ENCODE measurements at regions not wholly inside any gene's neighbourhood (a gene's known extent, or its start where the extent isn't known, plus 50 kb on each side); places are given as distances from the start of the nearest gene placed in this dataset.

DNA sequence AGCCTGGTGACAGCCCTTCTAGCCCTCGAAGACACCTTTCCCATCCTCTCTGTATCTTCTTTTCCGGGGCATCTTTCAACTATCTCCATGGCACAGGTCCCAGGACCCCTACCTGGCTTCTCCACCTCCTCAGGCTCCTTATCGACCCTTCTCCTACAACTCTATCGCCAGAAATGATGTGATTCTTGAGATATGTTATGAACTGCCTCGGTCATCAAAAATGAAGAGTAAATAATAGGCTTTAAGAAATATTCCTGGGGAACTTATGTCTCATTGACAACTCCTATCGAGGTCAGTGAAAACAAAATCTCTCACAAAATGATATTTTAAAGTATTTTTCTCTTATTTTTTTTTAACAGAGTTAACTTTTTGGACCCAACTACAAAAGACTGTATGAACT is 405.5 kb upstream of the SHH start:
- WGBS, 2 donors (ENCODE audit: extremely low coverage in 2 of 2, insufficient read length in 2 of 2, insufficient replicate concordance in 1 of 2), result no CpG with 5 or more reads among the region's 6 CpGs
- H2BK5ac ChIP-seq (ENCODE audit: low read length), result no peak overlapping the region

DNA sequence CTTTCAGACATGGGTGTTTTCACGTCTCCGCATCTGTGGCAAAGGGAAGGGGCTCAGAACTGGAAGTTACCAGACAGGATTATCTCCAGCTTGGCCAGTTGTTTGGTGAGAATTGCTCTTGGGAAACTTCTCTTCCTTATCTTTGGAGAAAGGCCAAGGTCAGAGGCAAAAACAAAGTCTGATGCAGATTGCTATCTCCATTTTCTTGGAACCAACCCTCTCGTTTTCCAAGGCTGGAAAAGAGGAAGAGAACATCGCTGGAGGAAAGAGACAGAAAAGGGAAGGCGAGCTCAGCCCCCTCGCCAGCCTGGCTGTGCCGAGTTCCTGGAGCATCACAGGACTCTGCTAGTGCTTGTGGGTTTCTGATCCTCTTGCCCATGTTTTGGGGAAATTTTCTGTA is 396.8 kb upstream of the SHH start:
- H2AK5ac ChIP-seq (ENCODE audit: low read depth, low read length), result no peak overlapping the region
- no peaks in the 10 kb centered on the region for H3K27me3 ChIP-seq (ENCODE audit: control insufficient read depth in 3 of 3, insufficient read depth in 3 of 3, low read depth in 1 of 3, low read length in 3 of 3)
- no peak overlapping the region for H2BK5ac ChIP-seq (ENCODE audit: low read length)
- no peak overlapping the region for H2BK12ac ChIP-seq (ENCODE audit: low read length)
- H2BK15ac ChIP-seq (ENCODE audit: low read length), result no peak overlapping the region
- H3K18ac ChIP-seq (ENCODE audit: low read length), result no peak overlapping the region
- H2AFZ ChIP-seq (ENCODE audit: low read length), result no peak overlapping the region
- no peak overlapping the region for H3K27ac ChIP-seq (replicated peaks; ENCODE audit: low read length)
- H3K36me3 ChIP-seq (replicated peaks in 1 of 2; ENCODE audit: control insufficient read depth in 2 of 2, insufficient read depth in 2 of 2, low read length in 2 of 2), result no peaks in the 10 kb centered on the region
- H3K79me1 ChIP-seq (ENCODE audit: low read depth, low read length), result no peaks in the 10 kb centered on the region
- no peak overlapping the region for H3K4ac ChIP-seq (ENCODE audit: low read length)
- no peaks in the 10 kb centered on the region for H3K9me3 ChIP-seq (replicated peaks in 1 of 2; ENCODE audit: control insufficient read depth in 2 of 2, insufficient read depth in 1 of 2, low read depth in 1 of 2, low read length in 2 of 2)
- H2BK120ac ChIP-seq (ENCODE audit: low read depth, low read length), result no peak overlapping the region
- no CpG with 5 or more reads among the region's 7 CpGs for WGBS, 2 donors (ENCODE audit: extremely low coverage in 2 of 2, insufficient read length in 2 of 2, insufficient replicate concordance in 1 of 2)
- H4K91ac ChIP-seq (ENCODE audit: low read depth, low read length, poor library complexity), result no peak overlapping the region
- no peak overlapping the region for H3K9ac ChIP-seq (ENCODE audit: low read depth, low read length, poor library complexity)
- no peak overlapping the region for H3K4me2 ChIP-seq (ENCODE audit: insufficient read depth, low read length, poor library complexity, severe bottlenecking)
- no peak overlapping the region for H4K8ac ChIP-seq (ENCODE audit: low read depth, low read length)
- H3K14ac ChIP-seq (ENCODE audit: low read length), result no peak overlapping the region
- H3K23ac ChIP-seq (ENCODE audit: low read depth, low read length, poor library complexity), result no peak overlapping the region
- H3K4me3 ChIP-seq (ENCODE audit: low read length in 2 of 2), result no peak overlapping the region
- no peak for DNase-seq (ENCODE audit: low spot score)
- H3K4me1 ChIP-seq (ENCODE audit: control insufficient read depth in 2 of 2, insufficient read depth in 1 of 2, low read depth in 1 of 2, low read length in 2 of 2), result peaks cover 0 to 2% of the 10 kb centered on the region in 2 donors

More for the DNA sequence above, 405.5 kb upstream of the SHH start:
- Histone ChIP-seq H3K14ac (ENCODE audit: low read length) (no peak overlapping the region), H3K79me1 (ENCODE audit: low read depth, low read length) (no peaks in the 10 kb centered on the region), H3K4me2 (ENCODE audit: insufficient read depth, low read length, poor library complexity, severe bottlenecking) (no peak overlapping the region), H2BK120ac (ENCODE audit: low read depth, low read length) (no peak overlapping the region), H3K27me3 (ENCODE audit: control insufficient read depth in 3 of 3, insufficient read depth in 3 of 3, low read depth in 1 of 3, low read length in 3 of 3) (no peaks in the 10 kb centered on the region), H2AFZ (ENCODE audit: low read length) (no peak overlapping the region), H4K91ac (ENCODE audit: low read depth, low read length, poor library complexity) (no peak overlapping the region), H3K18ac (ENCODE audit: low read length) (no peak overlapping the region), H2BK15ac (ENCODE audit: low read length) (no peak overlapping the region), H3K9ac (ENCODE audit: low read depth, low read length, poor library complexity) (no peak overlapping the region), H3K36me3 (replicated peaks in 1 of 2; ENCODE audit: control insufficient read depth in 2 of 2, insufficient read depth in 2 of 2, low read length in 2 of 2) (no peaks in the 10 kb centered on the region), H3K4me3 (ENCODE audit: low read length in 2 of 2) (no peak overlapping the region), H4K8ac (ENCODE audit: low read depth, low read length) (no peak overlapping the region), H3K27ac (replicated peaks; ENCODE audit: low read length) (no peak overlapping the region), H3K9me3 (replicated peaks in 1 of 2; ENCODE audit: control insufficient read depth in 2 of 2, insufficient read depth in 1 of 2, low read depth in 1 of 2, low read length in 2 of 2) (no peaks in the 10 kb centered on the region), H2BK12ac (ENCODE audit: low read length) (no peak overlapping the region), H3K23ac (ENCODE audit: low read depth, low read length, poor library complexity) (no peak overlapping the region), H3K4me1 (ENCODE audit: control insufficient read depth in 2 of 2, insufficient read depth in 1 of 2, low read depth in 1 of 2, low read length in 2 of 2) (peaks cover 0 to 3% of the 10 kb centered on the region in 2 donors), H2AK5ac (ENCODE audit: low read depth, low read length) (no peak overlapping the region), H3K4ac (ENCODE audit: low read length) (no peak overlapping the region)
- DNase-seq (ENCODE audit: low spot score), result no peak

DNA sequence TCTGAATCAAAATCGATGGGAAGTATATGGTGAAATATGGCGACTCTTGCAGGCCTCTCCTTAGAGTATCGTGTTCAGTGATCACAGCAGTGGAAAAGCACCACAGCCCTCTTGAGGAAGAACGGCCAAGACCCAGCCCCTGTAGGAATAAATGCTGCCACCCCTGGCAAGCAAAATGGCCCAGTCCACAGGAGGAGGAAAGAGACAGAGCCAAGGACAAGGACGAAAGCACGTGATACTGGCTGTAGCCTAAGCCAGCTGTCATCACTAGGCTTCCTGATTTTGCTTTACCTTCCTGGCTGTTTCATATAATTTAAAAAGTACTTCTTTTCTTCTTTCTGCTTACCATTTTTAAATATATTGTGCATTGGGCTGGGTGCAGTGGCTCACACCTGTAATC is 395.0 kb upstream of the SHH start:
- WGBS, 2 donors (ENCODE audit: extremely low coverage in 2 of 2, insufficient read length in 2 of 2, insufficient replicate concordance in 1 of 2), result no CpG with 5 or more reads among the region's 6 CpGs
- H2AFZ ChIP-seq (ENCODE audit: low read length), result no peak overlapping the region
- no peak overlapping the region for H2BK15ac ChIP-seq (ENCODE audit: low read length)
- no peak overlapping the region for H3K27ac ChIP-seq (replicated peaks; ENCODE audit: low read length)
- H4K8ac ChIP-seq (ENCODE audit: low read depth, low read length), result no peak overlapping the region
- no peak overlapping the region for H3K14ac ChIP-seq (ENCODE audit: low read length)
- H2BK5ac ChIP-seq (ENCODE audit: low read length), result no peak overlapping the region
- no peak overlapping the region for H2AK5ac ChIP-seq (ENCODE audit: low read depth, low read length)
- H3K23ac ChIP-seq (ENCODE audit: low read depth, low read length, poor library complexity), result no peak overlapping the region
- H3K4me1 ChIP-seq (ENCODE audit: control insufficient read depth in 2 of 2, insufficient read depth in 1 of 2, low read depth in 1 of 2, low read length in 2 of 2), result peaks cover 0 to 2% of the 10 kb centered on the region in 2 donors
- no peak overlapping the region for H4K91ac ChIP-seq (ENCODE audit: low read depth, low read length, poor library complexity)
- no peaks in the 10 kb centered on the region for H3K36me3 ChIP-seq (replicated peaks in 1 of 2; ENCODE audit: control insufficient read depth in 2 of 2, insufficient read depth in 2 of 2, low read length in 2 of 2)
- H2BK120ac ChIP-seq (ENCODE audit: low read depth, low read length), result no peak overlapping the region
- H3K18ac ChIP-seq (ENCODE audit: low read length), result no peak overlapping the region
- H3K27me3 ChIP-seq (ENCODE audit: control insufficient read depth in 3 of 3, insufficient read depth in 3 of 3, low read depth in 1 of 3, low read length in 3 of 3), result no peaks in the 10 kb centered on the region
- H3K4me3 ChIP-seq (ENCODE audit: low read length in 2 of 2), result no peak overlapping the region
- no peak for DNase-seq (ENCODE audit: low spot score)
- H3K4me2 ChIP-seq (ENCODE audit: insufficient read depth, low read length, poor library complexity, severe bottlenecking), result no peak overlapping the region
- H3K9me3 ChIP-seq (replicated peaks in 1 of 2; ENCODE audit: control insufficient read depth in 2 of 2, insufficient read depth in 1 of 2, low read depth in 1 of 2, low read length in 2 of 2), result no peaks in the 10 kb centered on the region
- no peaks in the 10 kb centered on the region for H3K79me1 ChIP-seq (ENCODE audit: low read depth, low read length)
- H3K9ac ChIP-seq (ENCODE audit: low read depth, low read length, poor library complexity), result no peak overlapping the region
- no peak overlapping the region for H2BK12ac ChIP-seq (ENCODE audit: low read length)
- no peak overlapping the region for H3K4ac ChIP-seq (ENCODE audit: low read length)

DNA sequence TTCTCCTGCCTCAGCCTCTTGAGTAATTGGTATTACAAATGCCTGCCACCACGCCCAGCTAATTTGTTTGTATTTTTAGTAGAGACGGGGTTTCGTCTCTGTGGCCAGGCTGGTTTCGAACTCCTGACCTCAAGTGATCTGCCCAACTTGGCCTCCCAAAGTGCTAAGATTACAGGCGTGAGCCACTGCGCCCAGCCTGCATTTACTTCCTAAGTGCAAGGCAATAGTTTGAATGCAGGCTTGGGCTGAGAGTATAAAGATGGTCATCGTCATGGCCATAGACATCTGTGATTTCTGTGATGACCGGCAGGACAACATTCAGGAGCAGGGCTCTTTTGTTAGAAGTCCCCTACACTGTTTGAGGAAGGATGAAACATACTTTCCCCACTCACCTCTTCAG is 393.9 kb upstream of the SHH start:
- H3K4me2 ChIP-seq (ENCODE audit: insufficient read depth, low read length, poor library complexity, severe bottlenecking), result no peak overlapping the region
- no peak overlapping the region for H3K4ac ChIP-seq (ENCODE audit: low read length)
- no CpG with 5 or more reads among the region's 8 CpGs for WGBS, 2 donors (ENCODE audit: extremely low coverage in 2 of 2, insufficient read length in 2 of 2, insufficient replicate concordance in 1 of 2)
- no peak overlapping the region for H2BK12ac ChIP-seq (ENCODE audit: low read length)
- no peak overlapping the region for H4K8ac ChIP-seq (ENCODE audit: low read depth, low read length)
- no peaks in the 10 kb centered on the region for H3K79me1 ChIP-seq (ENCODE audit: low read depth, low read length)
- no peak overlapping the region for H2BK120ac ChIP-seq (ENCODE audit: low read depth, low read length)
- DNase-seq (ENCODE audit: low spot score), result no peak
- no peak overlapping the region for H2BK5ac ChIP-seq (ENCODE audit: low read length)
- H3K9ac ChIP-seq (ENCODE audit: low read depth, low read length, poor library complexity), result no peak overlapping the region
- no peak overlapping the region for H3K27ac ChIP-seq (replicated peaks; ENCODE audit: low read length)
- H2AFZ ChIP-seq (ENCODE audit: low read length), result no peak overlapping the region
- H3K4me3 ChIP-seq (ENCODE audit: low read length in 2 of 2), result no peak overlapping the region
- peaks cover 0 to 2% of the 10 kb centered on the region in 2 donors for H3K4me1 ChIP-seq (ENCODE audit: control insufficient read depth in 2 of 2, insufficient read depth in 1 of 2, low read depth in 1 of 2, low read length in 2 of 2)
- H3K18ac ChIP-seq (ENCODE audit: low read length), result no peak overlapping the region
- H3K14ac ChIP-seq (ENCODE audit: low read length), result no peak overlapping the region
- no peak overlapping the region for H4K91ac ChIP-seq (ENCODE audit: low read depth, low read length, poor library complexity)
- H3K27me3 ChIP-seq (ENCODE audit: control insufficient read depth in 3 of 3, insufficient read depth in 3 of 3, low read depth in 1 of 3, low read length in 3 of 3), result no peaks in the 10 kb centered on the region
- no peak overlapping the region for H2AK5ac ChIP-seq (ENCODE audit: low read depth, low read length)
- H3K9me3 ChIP-seq (replicated peaks in 1 of 2; ENCODE audit: control insufficient read depth in 2 of 2, insufficient read depth in 1 of 2, low read depth in 1 of 2, low read length in 2 of 2), result no peaks in the 10 kb centered on the region
- no peak overlapping the region for H3K23ac ChIP-seq (ENCODE audit: low read depth, low read length, poor library complexity)
- H2BK15ac ChIP-seq (ENCODE audit: low read length), result no peak overlapping the region
- H3K36me3 ChIP-seq (replicated peaks in 1 of 2; ENCODE audit: control insufficient read depth in 2 of 2, insufficient read depth in 2 of 2, low read length in 2 of 2), result no peaks in the 10 kb centered on the region
